ENCODE measurements at regions not wholly inside any gene's neighbourhood (a gene's known extent, or its start where the extent isn't known, plus 50 kb on each side); places are given as distances from the start of the nearest gene placed in this dataset.
"Not testable (repeated sequence)": the region's sequence is repeated elsewhere in the genome, so short reads cannot be mapped to it uniquely, and the experiment has no call there.

- no peaks in the 10 kb centered on the region for H3K36me3 ChIP-seq (ENCODE audit: insufficient read depth, low read length)
- ChIA-PET CTCF (no interaction called here), POLR2A (no interaction called here)
- H3K27ac ChIP-seq (ENCODE audit: low read depth, low read length), result no peak overlapping the region
- H3K9me3 ChIP-seq (ENCODE audit: low read length), result no peaks in the 10 kb centered on the region
- no peak for DNase-seq
- Mint-ChIP-seq H3K4me3 (no peak overlapping the region), H3K27ac (no peak overlapping the region), H3K9me3 (peaks cover 0 to 2% (median 0%) of the 10 kb centered on the region in 5 donors), H3K4me1 (no peaks in the 10 kb centered on the region), H3K27me3 (peaks cover 4 to 6% of the 10 kb centered on the region in 2 donors), H3K36me3 (no peaks in the 10 kb centered on the region)
- no peak overlapping the region for H3K4me3 ChIP-seq (ENCODE audit: low read length)
- no peaks in the 10 kb centered on the region for H3K27me3 ChIP-seq (ENCODE audit: insufficient read depth, low read length, poor library complexity, severe bottlenecking)
- no peaks in the 10 kb centered on the region for H3K4me1 ChIP-seq (ENCODE audit: insufficient read depth, low read length)
These were observed 467.0 kb upstream of the RASGRP1 start for GRCh38 chr15:39031596-39031995.

GRCh38 chr15:39034816-39035215 lies 470.2 kb upstream of the RASGRP1 start:
- Mint-ChIP-seq H3K4me3 (no peak overlapping the region), H3K9me3 (peaks cover 0 to 5% (median 4%) of the 10 kb centered on the region in 5 donors), H3K36me3 (no peaks in the 10 kb centered on the region), H3K27me3 (peaks cover 8 to 10% of the 10 kb centered on the region in 2 donors), H3K4me1 (no peaks in the 10 kb centered on the region), H3K27ac (no peak overlapping the region)
- no peaks in the 10 kb centered on the region for H3K27me3 ChIP-seq (ENCODE audit: insufficient read depth, low read length, poor library complexity, severe bottlenecking)
- no peaks in the 10 kb centered on the region for H3K4me1 ChIP-seq (ENCODE audit: insufficient read depth, low read length)
- H3K9me3 ChIP-seq (ENCODE audit: low read length), result no peaks in the 10 kb centered on the region
- CTCF ChIA-PET, result no interaction called here
- no peak for DNase-seq
- POLR2A ChIA-PET, result no interaction called here
- H3K4me3 ChIP-seq (ENCODE audit: low read length), result no peak overlapping the region
- no peaks in the 10 kb centered on the region for H3K36me3 ChIP-seq (ENCODE audit: insufficient read depth, low read length)
- no peak overlapping the region for H3K27ac ChIP-seq (ENCODE audit: low read depth, low read length)

- DNase-seq; H3K36me3 ChIP-seq (ENCODE audit: insufficient read depth, low read length); H3K9me3 Mint-ChIP-seq; H3K27ac ChIP-seq (ENCODE audit: low read depth, low read length); H3K4me1 ChIP-seq (ENCODE audit: insufficient read depth, low read length); H3K9me3 ChIP-seq (ENCODE audit: low read length); CTCF ChIA-PET; H3K27ac Mint-ChIP-seq; H3K27me3 ChIP-seq (ENCODE audit: insufficient read depth, low read length, poor library complexity, severe bottlenecking); H3K36me3 Mint-ChIP-seq; POLR2A ChIA-PET; H3K4me3 ChIP-seq (ENCODE audit: low read length); H3K4me3 Mint-ChIP-seq; H3K4me1 Mint-ChIP-seq: not testable (repeated sequence)
- H3K27me3 Mint-ChIP-seq, result peaks cover 18 to 29% of the 10 kb centered on the region in 2 donors
These were observed 473.0 kb upstream of the RASGRP1 start for GRCh38 chr15:39037611-39038010.

GRCh38 chr15:39040861-39041260 lies 476.2 kb upstream of the RASGRP1 start:
- no peak overlapping the region for H3K4me3 Mint-ChIP-seq
- peaks cover 0 to 7% (median 5%) of the 10 kb centered on the region in 5 donors for H3K9me3 Mint-ChIP-seq
- Histone ChIP-seq H3K4me3 (ENCODE audit: low read length) (no peak overlapping the region), H3K27ac (ENCODE audit: low read depth, low read length) (no peak overlapping the region), H3K4me1 (ENCODE audit: insufficient read depth, low read length) (no peaks in the 10 kb centered on the region), H3K9me3 (ENCODE audit: low read length) (no peaks in the 10 kb centered on the region), H3K36me3 (ENCODE audit: insufficient read depth, low read length) (no peaks in the 10 kb centered on the region), H3K27me3 (ENCODE audit: insufficient read depth, low read length, poor library complexity, severe bottlenecking) (no peaks in the 10 kb centered on the region)
- H3K27ac Mint-ChIP-seq, result no peak overlapping the region
- DNase-seq, result no peak
- H3K27me3 Mint-ChIP-seq, result peaks cover 22 to 42% of the 10 kb centered on the region in 2 donors
- ChIA-PET CTCF (no interaction called here), POLR2A (no interaction called here)
- H3K36me3 Mint-ChIP-seq, result no peaks in the 10 kb centered on the region
- H3K4me1 Mint-ChIP-seq, result no peaks in the 10 kb centered on the region

GRCh38 chr15:39041979-39042495 lies 477.4 kb upstream of the RASGRP1 start:
- Mint-ChIP-seq H3K9me3 (peaks cover 0 to 10% (median 6%) of the 10 kb centered on the region in 5 donors), H3K4me1 (no peaks in the 10 kb centered on the region), H3K27me3 (peaks cover 22 to 42% of the 10 kb centered on the region in 2 donors), H3K36me3 (no peaks in the 10 kb centered on the region), H3K4me3 (no peak overlapping the region), H3K27ac (no peak overlapping the region)
- H3K27ac ChIP-seq (ENCODE audit: low read depth, low read length), result no peak overlapping the region
- no peak overlapping the region for H3K4me3 ChIP-seq (ENCODE audit: low read length)
- H3K36me3 ChIP-seq (ENCODE audit: insufficient read depth, low read length), result no peaks in the 10 kb centered on the region
- H3K27me3 ChIP-seq (ENCODE audit: insufficient read depth, low read length, poor library complexity, severe bottlenecking), result no peaks in the 10 kb centered on the region
- CTCF ChIA-PET, result no interaction called here
- H3K4me1 ChIP-seq (ENCODE audit: insufficient read depth, low read length), result no peaks in the 10 kb centered on the region
- DNase-seq, result no peak
- no peaks in the 10 kb centered on the region for H3K9me3 ChIP-seq (ENCODE audit: low read length)
- POLR2A ChIA-PET, result no interaction called here

GRCh38 chr15:39051626-39052322 lies 487.2 kb upstream of the RASGRP1 start:
- H3K36me3 Mint-ChIP-seq, result no peaks in the 10 kb centered on the region
- H3K9me3 Mint-ChIP-seq, result peaks cover 12 to 21% (median 17%) of the 10 kb centered on the region in 5 donors
- ChIA-PET POLR2A (no interaction called here), CTCF (no interaction called here)
- no peak overlapping the region for H3K4me3 Mint-ChIP-seq
- H3K36me3 ChIP-seq (ENCODE audit: insufficient read depth, low read length), result no peaks in the 10 kb centered on the region
- no peaks in the 10 kb centered on the region for H3K4me1 Mint-ChIP-seq
- DNase-seq, result no peak
- no peaks in the 10 kb centered on the region for H3K27me3 ChIP-seq (ENCODE audit: insufficient read depth, low read length, poor library complexity, severe bottlenecking)
- no peak overlapping the region for H3K4me3 ChIP-seq (ENCODE audit: low read length)
- H3K27ac ChIP-seq (ENCODE audit: low read depth, low read length), result no peak overlapping the region
- peaks cover 7% of the 10 kb centered on the region for H3K9me3 ChIP-seq (ENCODE audit: low read length)
- H3K4me1 ChIP-seq (ENCODE audit: insufficient read depth, low read length), result no peaks in the 10 kb centered on the region
- H3K27ac Mint-ChIP-seq, result peak overlapping the region in 1 of 8 donors; percentile 8
- H3K27me3 Mint-ChIP-seq, result peaks cover 0 to 3% of the 10 kb centered on the region in 2 donors

GRCh38 chr15:39052323-39052705 lies 487.7 kb upstream of the RASGRP1 start:
- Histone ChIP-seq H3K27ac (ENCODE audit: low read depth, low read length) (no peak overlapping the region), H3K27me3 (ENCODE audit: insufficient read depth, low read length, poor library complexity, severe bottlenecking) (no peaks in the 10 kb centered on the region), H3K36me3 (ENCODE audit: insufficient read depth, low read length) (no peaks in the 10 kb centered on the region), H3K9me3 (ENCODE audit: low read length) (peaks cover 7% of the 10 kb centered on the region), H3K4me1 (ENCODE audit: insufficient read depth, low read length) (no peaks in the 10 kb centered on the region), H3K4me3 (ENCODE audit: low read length) (no peak overlapping the region)
- no peaks in the 10 kb centered on the region for H3K4me1 Mint-ChIP-seq
- peaks cover 12 to 20% (median 17%) of the 10 kb centered on the region in 5 donors for H3K9me3 Mint-ChIP-seq
- peaks cover 0 to 3% of the 10 kb centered on the region in 2 donors for H3K27me3 Mint-ChIP-seq
- H3K4me3 Mint-ChIP-seq, result no peak overlapping the region
- H3K36me3 Mint-ChIP-seq, result no peaks in the 10 kb centered on the region
- no peak for DNase-seq
- no peak overlapping the region for H3K27ac Mint-ChIP-seq
- CTCF ChIA-PET, result no interaction called here
- POLR2A ChIA-PET, result no interaction called here

GRCh38 chr15:39053480-39053879 lies 488.9 kb upstream of the RASGRP1 start:
- CTCF ChIA-PET, result no interaction called here

More at GRCh38 chr15:39053480-39053879, 488.9 kb upstream of the RASGRP1 start:
- H3K4me1 Mint-ChIP-seq, result no peaks in the 10 kb centered on the region
- peaks cover 12 to 18% (median 16%) of the 10 kb centered on the region in 5 donors for H3K9me3 Mint-ChIP-seq
- H3K27ac Mint-ChIP-seq, result no peak overlapping the region
- H3K4me3 Mint-ChIP-seq, result no peak overlapping the region
- peaks cover 0 to 3% of the 10 kb centered on the region in 2 donors for H3K27me3 Mint-ChIP-seq
- H3K4me1 ChIP-seq (ENCODE audit: insufficient read depth, low read length), result no peaks in the 10 kb centered on the region
- DNase-seq, result no peak
- H3K36me3 ChIP-seq (ENCODE audit: insufficient read depth, low read length), result no peaks in the 10 kb centered on the region
- no peak overlapping the region for H3K27ac ChIP-seq (ENCODE audit: low read depth, low read length)
- no peak overlapping the region for H3K4me3 ChIP-seq (ENCODE audit: low read length)
- H3K27me3 ChIP-seq (ENCODE audit: insufficient read depth, low read length, poor library complexity, severe bottlenecking), result no peaks in the 10 kb centered on the region
- POLR2A ChIA-PET, result no interaction called here
- peaks cover 7% of the 10 kb centered on the region for H3K9me3 ChIP-seq (ENCODE audit: low read length)
- no peaks in the 10 kb centered on the region for H3K36me3 Mint-ChIP-seq
